ENCODE measurements at regions not wholly inside any gene's neighbourhood (a gene's known extent, or its start where the extent isn't known, plus 50 kb on each side); places are given as distances from the start of the nearest gene placed in this dataset.
"Not testable (repeated sequence)": the region's sequence is repeated elsewhere in the genome, so short reads cannot be mapped to it uniquely, and the experiment has no call there.

DNA sequence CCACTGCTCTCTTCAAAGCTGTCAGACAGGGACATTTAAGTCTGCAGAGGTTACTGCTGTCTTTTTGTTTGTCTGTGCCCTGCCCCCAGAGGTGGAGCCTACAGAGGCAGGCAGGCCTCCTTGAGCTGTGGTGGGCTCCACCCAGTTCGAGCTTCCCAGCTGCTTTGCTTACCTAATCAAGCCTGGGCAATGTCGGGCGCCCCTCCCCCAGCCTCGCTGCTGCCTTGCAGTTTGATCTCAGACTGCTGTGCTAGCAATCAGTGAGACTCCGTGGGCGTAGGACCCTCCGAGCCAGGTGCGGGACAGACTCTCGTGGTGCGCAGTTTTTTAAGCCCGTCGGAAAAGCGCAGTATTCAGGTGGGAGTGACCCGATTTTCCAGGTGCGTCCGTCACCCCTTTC is 99.5 kb downstream of the ARHGAP36 start:
- not testable (repeated sequence) for TF ChIP-seq HOXA7 (CRISPR knock-in tag; IDR thresholded peaks at IDR 0.05; ENCODE audit: borderline replicate concordance); ZNF701 (tag by site-specific recombination; IDR thresholded peaks at IDR 0.05); ZNF350 (tag by site-specific recombination; IDR thresholded peaks at IDR 0.05); GLI4 (tag by site-specific recombination; IDR thresholded peaks at IDR 0.05); KLF1 (tag by site-specific recombination; IDR thresholded peaks at IDR 0.05); ZNF830 (tag by site-specific recombination; IDR thresholded peaks at IDR 0.05; ENCODE audit: low read depth); PRDM1 (tag by site-specific recombination; IDR thresholded peaks at IDR 0.05); ZNF184 (tag by site-specific recombination; IDR thresholded peaks at IDR 0.05)
- TF ChIP-seq, protein P1, sequence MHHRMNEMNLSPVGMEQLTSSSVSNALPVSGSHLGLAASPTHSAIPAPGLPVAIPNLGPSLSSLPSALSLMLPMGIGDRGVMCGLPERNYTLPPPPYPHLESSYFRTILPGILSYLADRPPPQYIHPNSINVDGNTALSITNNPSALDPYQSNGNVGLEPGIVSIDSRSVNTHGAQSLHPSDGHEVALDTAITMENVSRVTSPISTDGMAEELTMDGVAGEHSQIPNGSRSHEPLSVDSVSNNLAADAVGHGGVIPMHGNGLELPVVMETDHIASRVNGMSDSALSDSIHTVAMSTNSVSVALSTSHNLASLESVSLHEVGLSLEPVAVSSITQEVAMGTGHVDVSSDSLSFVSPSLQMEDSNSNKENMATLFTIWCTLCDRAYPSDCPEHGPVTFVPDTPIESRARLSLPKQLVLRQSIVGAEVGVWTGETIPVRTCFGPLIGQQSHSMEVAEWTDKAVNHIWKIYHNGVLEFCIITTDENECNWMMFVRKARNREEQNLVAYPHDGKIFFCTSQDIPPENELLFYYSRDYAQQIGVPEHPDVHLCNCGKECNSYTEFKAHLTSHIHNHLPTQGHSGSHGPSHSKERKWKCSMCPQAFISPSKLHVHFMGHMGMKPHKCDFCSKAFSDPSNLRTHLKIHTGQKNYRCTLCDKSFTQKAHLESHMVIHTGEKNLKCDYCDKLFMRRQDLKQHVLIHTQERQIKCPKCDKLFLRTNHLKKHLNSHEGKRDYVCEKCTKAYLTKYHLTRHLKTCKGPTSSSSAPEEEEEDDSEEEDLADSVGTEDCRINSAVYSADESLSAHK (tag by site-specific recombination; IDR thresholded peaks at IDR 0.05) = not testable (repeated sequence)

Data from HEK293 (cell line).